Lower lobe of right lung (tissue), 2 donors: ENCODE measurements at regions not wholly inside any gene's neighbourhood (a gene's known extent, or its start where the extent isn't known, plus 50 kb on each side); places are given as distances from the start of the nearest gene placed in this dataset.
"Not testable (repeated sequence)": the region's sequence is repeated elsewhere in the genome, so short reads cannot be mapped to it uniquely, and the experiment has no call there.

Experiments used
- ATAC-seq, 2 donors: fragments of 200-7000 bp; cut with Tn5 transposase; one replicate each; pipeline ENCODE4 v1.9.1; 2020 to 2022; ENCODE audit warnings: mild to moderate bottlenecking in 2 of 2, moderate library complexity in 2 of 2
- DNase-seq: peaks from one replicate; pipeline ENCODE4 v3.0.0-alpha.2; 2020
- H3K27ac ChIP-seq: fragments of 200-600 bp; one replicate; pipeline ENCODE4 v1.8.0; 2022
- H3K27me3 ChIP-seq: fragments of 200-600 bp; one replicate; pipeline ENCODE4 v1.8.0; 2022; ENCODE audit warnings: low read depth
- H3K36me3 ChIP-seq: fragments of 200-600 bp; one replicate; pipeline ENCODE4 v1.8.0; 2022; ENCODE audit warnings: mild to moderate bottlenecking
- H3K4me1 ChIP-seq: fragments of 200-600 bp; one replicate; pipeline ENCODE4 v1.8.0; 2022
- H3K4me3 ChIP-seq: fragments of 200-600 bp; one replicate; pipeline ENCODE4 v1.8.0; 2022; ENCODE audit warnings: mild to moderate bottlenecking
- H3K9me3 ChIP-seq: fragments of 200-600 bp; one replicate; pipeline ENCODE4 v1.8.0; 2022
- CTCF ChIP-seq: fragments of 200-600 bp; IDR thresholded peaks from one replicate; pipeline ENCODE4 v1.8.0; 2022; ENCODE audit warnings: antibody characterized with exemption, mild to moderate bottlenecking
- intact Hi-C: fragments of 100-400 bp; cut with DNase I; formaldehyde crosslinking; loops from one replicate; pipeline ENCODE4 v1.11.0; 2022
- donor health status: DM: no; HTN: yes; CAD: no; lungs with severe emphysema.

- ATAC-seq (no peak), DNase-seq (no peak)
- no peaks in the 10 kb centered on the region for H3K9me3 ChIP-seq
- H3K4me1 ChIP-seq, result no peaks in the 10 kb centered on the region
- H3K27me3 ChIP-seq, result no peaks in the 10 kb centered on the region
- H3K27ac ChIP-seq, result no peak overlapping the region
- no peak overlapping the region for H3K4me3 ChIP-seq
- intact Hi-C loops, result no loop called here
- no peaks in the 10 kb centered on the region for H3K36me3 ChIP-seq
- TF ChIP-seq CTCF, result no peak
Measured at GRCh38 chr16:63774302-63774701, 1347.6 kb downstream of the CDH11 start.

- ATAC-seq, result no peak
- DNase-seq, result no peak
- Histone ChIP-seq H3K27me3 (no peaks in the 10 kb centered on the region), H3K4me3 (no peak overlapping the region), H3K4me1 (no peaks in the 10 kb centered on the region), H3K27ac (no peak overlapping the region), H3K36me3 (no peaks in the 10 kb centered on the region), H3K9me3 (no peaks in the 10 kb centered on the region)
- TF ChIP-seq CTCF, result no peak
- intact Hi-C loops, result no loop called here
Measured at GRCh38 chr16:63769211-63769610, 1352.7 kb downstream of the CDH11 start.

GRCh38 chr16:63760246-63760645 lies 1361.6 kb downstream of the CDH11 start:
- H3K36me3 ChIP-seq, ATAC-seq, H3K27me3 ChIP-seq, intact Hi-C loops, H3K4me3 ChIP-seq, H3K9me3 ChIP-seq, H3K27ac ChIP-seq, H3K4me1 ChIP-seq, DNase-seq: not testable (repeated sequence)

GRCh38 chr16:63752347-63752746 lies 1369.5 kb downstream of the CDH11 start:
- H3K27ac ChIP-seq, result no peak overlapping the region
- ATAC-seq (no peak), DNase-seq (no peak)
- no peak for TF ChIP-seq CTCF
- H3K4me1 ChIP-seq, result no peaks in the 10 kb centered on the region
- no peak overlapping the region for H3K4me3 ChIP-seq
- H3K9me3 ChIP-seq, result no peaks in the 10 kb centered on the region
- intact Hi-C loops, result no loop called here
- H3K36me3 ChIP-seq, result no peaks in the 10 kb centered on the region
- H3K27me3 ChIP-seq, result no peaks in the 10 kb centered on the region

- Histone ChIP-seq H3K27me3 (no peaks in the 10 kb centered on the region), H3K4me3 (no peak overlapping the region), H3K27ac (no peak overlapping the region), H3K4me1 (no peaks in the 10 kb centered on the region), H3K9me3 (no peaks in the 10 kb centered on the region), H3K36me3 (no peaks in the 10 kb centered on the region)
- intact Hi-C loops, result no loop called here
- DNase-seq (no peak), ATAC-seq (no peak)
- TF ChIP-seq CTCF, result no peak
Measured at GRCh38 chr16:63749276-63749675, 1372.6 kb downstream of the CDH11 start.

- ATAC-seq (no peak), DNase-seq (no peak)
- intact Hi-C loops, result no loop called here
- H3K4me3 ChIP-seq, result no peak overlapping the region
- H3K27ac ChIP-seq, result no peak overlapping the region
- H3K36me3 ChIP-seq, result no peaks in the 10 kb centered on the region
- H3K27me3 ChIP-seq, result no peaks in the 10 kb centered on the region
- H3K9me3 ChIP-seq, result no peaks in the 10 kb centered on the region
- TF ChIP-seq CTCF, result no peak
- no peaks in the 10 kb centered on the region for H3K4me1 ChIP-seq
Measured at GRCh38 chr16:63745456-63745855, 1376.4 kb downstream of the CDH11 start.
